ENCODE measurements at regions not wholly inside any gene's neighbourhood (a gene's known extent, or its start where the extent isn't known, plus 50 kb on each side); places are given as distances from the start of the nearest gene placed in this dataset.

DNA sequence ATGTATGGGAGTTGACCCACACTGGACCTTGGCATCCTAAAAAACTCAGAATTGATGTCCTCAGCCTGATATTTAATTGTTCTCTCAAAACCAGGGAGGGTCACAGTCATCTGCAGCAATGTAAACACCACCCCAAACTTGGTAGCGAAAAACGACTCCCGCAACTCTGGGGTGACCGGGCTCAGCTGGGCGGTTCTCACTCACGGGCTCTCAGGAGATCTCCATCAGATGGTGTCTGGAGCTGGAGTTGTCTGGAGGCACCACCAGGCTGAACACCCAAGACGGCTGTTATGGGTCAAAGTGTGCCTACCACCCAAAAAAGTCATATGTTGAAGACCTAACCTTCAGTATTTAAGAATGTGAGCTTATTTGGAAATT lies 50.9 kb upstream of the NXT1 start:
- peaks cover 10% of the 10 kb centered on the region for H3K4me1 Mint-ChIP-seq (ENCODE audit: low read depth)
- no peak overlapping the region for H3K4me3 Mint-ChIP-seq
- TF ChIP-seq, protein P1, sequence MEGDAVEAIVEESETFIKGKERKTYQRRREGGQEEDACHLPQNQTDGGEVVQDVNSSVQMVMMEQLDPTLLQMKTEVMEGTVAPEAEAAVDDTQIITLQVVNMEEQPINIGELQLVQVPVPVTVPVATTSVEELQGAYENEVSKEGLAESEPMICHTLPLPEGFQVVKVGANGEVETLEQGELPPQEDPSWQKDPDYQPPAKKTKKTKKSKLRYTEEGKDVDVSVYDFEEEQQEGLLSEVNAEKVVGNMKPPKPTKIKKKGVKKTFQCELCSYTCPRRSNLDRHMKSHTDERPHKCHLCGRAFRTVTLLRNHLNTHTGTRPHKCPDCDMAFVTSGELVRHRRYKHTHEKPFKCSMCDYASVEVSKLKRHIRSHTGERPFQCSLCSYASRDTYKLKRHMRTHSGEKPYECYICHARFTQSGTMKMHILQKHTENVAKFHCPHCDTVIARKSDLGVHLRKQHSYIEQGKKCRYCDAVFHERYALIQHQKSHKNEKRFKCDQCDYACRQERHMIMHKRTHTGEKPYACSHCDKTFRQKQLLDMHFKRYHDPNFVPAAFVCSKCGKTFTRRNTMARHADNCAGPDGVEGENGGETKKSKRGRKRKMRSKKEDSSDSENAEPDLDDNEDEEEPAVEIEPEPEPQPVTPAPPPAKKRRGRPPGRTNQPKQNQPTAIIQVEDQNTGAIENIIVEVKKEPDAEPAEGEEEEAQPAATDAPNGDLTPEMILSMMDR (IDR thresholded peaks at IDR 0.05) = no peak
- no peak overlapping the region for H3K27ac Mint-ChIP-seq
- no peaks in the 10 kb centered on the region for H3K9me3 Mint-ChIP-seq
- peaks cover 26% of the 10 kb centered on the region for H3K27me3 Mint-ChIP-seq (ENCODE audit: insufficient read depth)
- DNase-seq = no peak
- no peaks in the 10 kb centered on the region for H3K36me3 Mint-ChIP-seq (ENCODE audit: low read depth)

DNA sequence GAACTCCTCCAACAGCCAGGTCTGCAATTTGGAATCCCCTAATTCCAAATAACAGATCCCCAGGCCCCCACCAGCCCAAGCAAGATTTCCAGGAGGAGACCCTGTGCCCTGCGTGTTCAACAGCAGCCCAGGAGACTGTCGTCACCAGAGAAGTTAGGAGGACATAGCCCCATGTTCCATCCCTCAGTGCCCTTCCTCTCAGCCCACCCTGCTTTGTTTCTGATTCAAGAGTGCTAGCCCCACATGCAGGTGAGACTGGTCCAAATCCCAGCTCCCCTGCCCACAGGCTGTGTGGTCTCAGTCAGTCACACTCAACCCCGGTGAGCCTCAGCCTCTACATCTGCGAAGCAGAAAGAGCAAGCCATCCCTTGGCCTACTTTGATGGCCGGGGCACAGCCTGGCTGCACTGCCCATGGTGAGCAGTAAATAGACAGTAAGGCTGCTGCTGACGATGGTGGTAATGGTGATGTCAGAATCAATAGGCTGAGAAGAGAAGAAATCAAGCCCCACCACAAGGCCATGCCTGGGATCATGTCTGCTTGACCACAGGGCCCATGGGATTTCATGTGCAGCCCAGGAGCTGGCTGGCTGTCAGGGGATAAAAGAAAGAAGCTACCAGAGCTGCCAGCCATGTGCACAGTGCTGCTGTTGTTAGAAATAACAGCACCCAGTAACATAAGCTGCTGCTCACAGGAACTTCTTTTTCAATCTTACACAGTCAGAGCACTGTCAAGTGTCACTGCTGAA lies 51.5 kb upstream of the NXT1 start:
- H3K36me3 Mint-ChIP-seq (ENCODE audit: low read depth) = no peaks in the 10 kb centered on the region
- H3K27me3 Mint-ChIP-seq (ENCODE audit: insufficient read depth) = peaks cover 24% of the 10 kb centered on the region
- no peak overlapping the region for H3K4me3 Mint-ChIP-seq
- TF ChIP-seq, protein P1 (IDR thresholded peaks at IDR 0.05) = no peak
- H3K27ac Mint-ChIP-seq = no peak overlapping the region
- peaks cover 10% of the 10 kb centered on the region for H3K4me1 Mint-ChIP-seq (ENCODE audit: low read depth)
- DNase-seq = no peak
- H3K9me3 Mint-ChIP-seq = no peaks in the 10 kb centered on the region

DNA sequence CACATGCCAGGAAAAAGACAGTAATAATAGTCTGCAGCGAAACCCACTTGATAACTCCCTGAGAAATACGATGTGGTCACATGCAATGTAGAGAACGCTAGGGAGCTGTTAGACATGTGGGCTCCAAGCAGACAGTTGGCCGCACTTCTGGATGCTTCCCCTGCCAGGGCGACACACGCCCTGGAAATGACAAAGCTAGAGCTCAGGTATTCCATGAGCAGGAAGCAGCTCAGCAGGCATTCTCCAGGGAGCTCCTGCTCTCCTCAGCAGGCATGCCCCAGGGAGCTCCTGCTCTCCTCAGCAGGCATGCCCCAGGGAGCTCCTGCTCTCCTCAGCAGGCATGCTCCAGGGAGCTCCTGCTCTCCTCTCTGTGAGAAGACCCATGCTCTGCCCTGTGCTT lies 52.4 kb upstream of the NXT1 start:
- TF ChIP-seq, protein P1 (IDR thresholded peaks at IDR 0.05) = no peak
- Mint-ChIP-seq H3K27me3 (ENCODE audit: insufficient read depth) (peaks cover 23% of the 10 kb centered on the region), H3K27ac (no peak overlapping the region), H3K36me3 (ENCODE audit: low read depth) (no peaks in the 10 kb centered on the region), H3K4me3 (no peak overlapping the region), H3K9me3 (no peaks in the 10 kb centered on the region), H3K4me1 (ENCODE audit: low read depth) (peaks cover 10% of the 10 kb centered on the region)
- no peak for DNase-seq

DNA sequence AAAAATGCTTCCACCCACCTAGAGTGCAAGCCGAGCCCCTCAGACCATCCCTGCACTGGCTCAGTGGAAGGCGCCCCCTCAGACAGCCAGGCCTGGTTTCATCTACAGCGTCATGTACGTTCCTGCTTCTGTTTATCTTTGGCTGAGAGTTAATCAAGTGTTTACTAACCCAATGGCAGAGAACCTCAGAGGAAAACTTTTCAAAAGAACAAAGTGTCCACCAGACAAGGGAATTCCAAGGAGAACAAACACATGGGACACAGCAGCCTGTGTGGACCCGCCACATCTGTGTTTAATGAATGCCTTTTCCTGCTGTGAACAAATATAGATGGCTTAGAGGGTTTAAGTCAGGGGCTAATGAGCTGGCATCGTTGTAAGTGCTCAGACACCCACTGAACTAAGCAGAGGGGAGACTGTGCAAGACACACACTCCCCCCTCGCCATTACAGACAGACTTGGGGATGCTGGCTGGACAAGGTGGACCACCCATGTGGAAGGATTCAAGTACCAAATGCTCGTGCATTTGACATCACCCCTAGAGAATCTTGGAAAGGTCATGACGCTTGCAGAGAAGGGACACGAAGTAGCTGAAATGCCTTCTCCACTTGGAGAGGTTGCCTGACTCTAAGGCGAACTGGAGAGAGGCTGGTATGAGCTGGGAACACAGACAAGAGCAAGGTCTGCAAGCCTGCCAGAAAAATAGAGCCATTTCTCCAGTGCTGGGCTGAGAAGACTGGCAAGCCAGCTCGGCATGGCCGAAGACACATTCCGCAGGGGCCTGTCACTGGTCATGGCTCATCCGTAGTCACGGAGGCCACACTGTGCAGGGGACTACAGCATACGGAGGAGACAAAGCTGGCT lies 53.5 kb upstream of the NXT1 start:
- H3K4me1 Mint-ChIP-seq (ENCODE audit: low read depth) = peaks cover 10% of the 10 kb centered on the region
- H3K36me3 Mint-ChIP-seq (ENCODE audit: low read depth) = no peaks in the 10 kb centered on the region
- no peak overlapping the region for H3K4me3 Mint-ChIP-seq
- no peaks in the 10 kb centered on the region for H3K9me3 Mint-ChIP-seq
- peaks cover 23% of the 10 kb centered on the region for H3K27me3 Mint-ChIP-seq (ENCODE audit: insufficient read depth)
- H3K27ac Mint-ChIP-seq = no peak overlapping the region
- DNase-seq = peak; percentile 13
- TF ChIP-seq, protein P1 (IDR thresholded peaks at IDR 0.05) = no peak

DNA sequence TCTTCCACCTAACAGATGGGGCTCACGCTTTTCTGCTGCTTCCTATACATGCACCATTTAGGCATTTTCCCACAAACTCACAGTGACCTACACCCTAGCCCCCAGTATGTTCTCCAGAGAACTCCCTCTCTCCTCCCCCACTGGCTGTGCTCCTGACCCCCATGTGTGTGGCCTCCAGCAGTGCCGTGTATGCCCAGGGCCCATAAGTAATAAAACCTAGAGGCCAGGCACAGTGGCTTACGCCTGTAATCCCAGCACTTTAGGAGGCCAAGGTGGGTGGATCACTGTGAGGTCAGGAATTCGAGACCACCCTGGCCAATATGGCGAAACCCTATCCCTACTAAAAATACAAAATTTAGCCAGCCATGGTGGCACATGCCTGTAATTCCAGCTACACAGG lies 54.7 kb upstream of the NXT1 start:
- H3K4me3 Mint-ChIP-seq = no peak overlapping the region
- TF ChIP-seq, protein P1 (IDR thresholded peaks at IDR 0.05) = no peak
- H3K9me3 Mint-ChIP-seq = no peaks in the 10 kb centered on the region
- no peak for DNase-seq
- peaks cover 10% of the 10 kb centered on the region for H3K4me1 Mint-ChIP-seq (ENCODE audit: low read depth)
- H3K27me3 Mint-ChIP-seq (ENCODE audit: insufficient read depth) = peaks cover 19% of the 10 kb centered on the region
- no peak overlapping the region for H3K27ac Mint-ChIP-seq
- no peaks in the 10 kb centered on the region for H3K36me3 Mint-ChIP-seq (ENCODE audit: low read depth)
